NCI-H1105 treated with DMSO at 0.1 percent for 48 hours (cell line): ENCODE measurements at regions not wholly inside any gene's neighbourhood (a gene's known extent, or its start where the extent isn't known, plus 50 kb on each side); places are given as distances from the start of the nearest gene placed in this dataset.
"Not testable (repeated sequence)": the region's sequence is repeated elsewhere in the genome, so short reads cannot be mapped to it uniquely, and the experiment has no call there.

Experiments used
- DNase-seq: peaks from one replicate; lab custom pipeline; 2025; lab: John Stamatoyannopoulos, UW

- DNase-seq = no peak
These were observed 222.9 kb upstream of the FN1 start for GRCh38 chr2:215658635-215659305.

GRCh38 chr2:215657844-215658243, 222.0 kb upstream of the FN1 start:
- DNase-seq = no peak

DNA sequence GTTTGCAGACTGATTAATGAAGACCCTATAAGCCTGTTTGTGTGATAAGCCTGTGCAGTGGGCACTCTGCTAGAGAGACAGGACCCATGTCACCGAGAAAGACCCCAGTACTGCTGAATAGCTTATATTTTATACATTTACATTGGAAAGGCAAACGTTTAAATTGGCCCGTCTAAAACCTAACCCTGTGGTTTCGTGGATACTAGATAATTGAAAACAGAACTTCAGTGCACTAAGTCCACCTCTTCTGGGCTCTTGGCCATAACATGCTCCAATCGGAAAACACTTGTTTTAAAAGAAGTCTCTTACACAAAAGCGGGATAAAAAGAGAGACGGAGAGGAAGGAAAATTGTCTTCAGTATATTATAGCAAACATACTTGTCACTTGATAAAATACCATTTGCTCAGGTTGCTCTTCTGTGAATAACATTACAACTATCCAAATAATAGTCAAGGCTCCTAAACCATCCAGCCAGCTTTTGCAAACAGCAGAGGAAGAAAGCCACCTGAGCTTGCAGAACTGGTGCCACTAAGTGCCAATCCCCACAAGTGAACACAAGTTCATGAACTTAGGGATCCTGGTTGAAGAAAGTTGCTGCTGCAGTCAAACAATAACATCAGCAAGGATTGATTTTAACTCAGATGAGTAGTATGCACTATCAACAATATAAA, 218.4 kb upstream of the FN1 start:
- no peak for DNase-seq

DNA sequence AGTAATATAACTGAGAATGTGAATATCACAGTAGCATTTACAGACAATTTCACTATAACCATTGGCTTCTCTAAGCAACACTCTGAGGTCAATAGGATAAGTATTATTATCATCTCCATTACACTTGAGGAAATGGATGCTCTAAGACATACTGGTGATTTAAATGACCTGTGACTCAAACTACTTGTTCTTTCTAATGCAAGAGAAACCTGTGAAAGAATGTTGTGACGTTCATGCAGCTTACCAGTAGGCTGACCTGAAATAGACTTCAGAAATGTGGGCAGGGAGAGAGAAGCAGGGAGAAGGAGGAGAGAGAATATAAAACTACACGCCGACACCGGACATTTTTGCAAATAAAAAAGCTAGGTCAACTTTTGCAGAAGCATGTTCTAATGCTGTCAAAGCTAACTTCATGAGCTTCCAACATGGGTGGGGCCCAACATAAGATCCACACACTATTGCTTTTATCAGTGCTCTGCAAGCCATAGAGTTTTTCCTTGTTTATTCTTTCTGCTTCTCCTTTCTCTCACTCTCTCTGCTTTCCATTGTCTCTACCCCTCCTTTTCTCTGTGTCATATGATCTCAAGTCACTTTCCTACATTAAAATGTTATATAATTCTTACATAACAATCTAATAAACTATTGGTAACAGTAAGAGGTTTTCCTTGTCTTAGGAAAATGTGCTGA, 217.6 kb upstream of the FN1 start:
- no peak for DNase-seq

DNA sequence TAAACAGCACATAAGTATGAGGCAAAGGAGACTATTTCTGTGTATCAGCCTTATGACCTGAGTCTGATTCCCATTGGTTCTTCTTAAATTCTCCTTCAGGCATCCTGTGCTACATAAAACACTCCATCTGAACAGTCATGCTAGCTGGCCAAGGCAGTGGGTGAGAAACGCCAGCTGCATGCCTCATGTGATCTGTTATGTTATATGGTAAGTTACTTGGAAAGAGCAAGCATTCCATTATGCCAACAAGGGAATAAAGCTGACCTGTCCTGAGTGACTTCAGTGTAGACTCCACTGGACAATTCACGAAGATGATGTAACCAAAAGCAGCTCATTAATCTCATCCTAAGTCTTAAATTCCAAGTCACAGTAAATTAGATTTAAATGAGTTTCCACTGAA, 216.5 kb upstream of the FN1 start:
- no peak for DNase-seq

DNA sequence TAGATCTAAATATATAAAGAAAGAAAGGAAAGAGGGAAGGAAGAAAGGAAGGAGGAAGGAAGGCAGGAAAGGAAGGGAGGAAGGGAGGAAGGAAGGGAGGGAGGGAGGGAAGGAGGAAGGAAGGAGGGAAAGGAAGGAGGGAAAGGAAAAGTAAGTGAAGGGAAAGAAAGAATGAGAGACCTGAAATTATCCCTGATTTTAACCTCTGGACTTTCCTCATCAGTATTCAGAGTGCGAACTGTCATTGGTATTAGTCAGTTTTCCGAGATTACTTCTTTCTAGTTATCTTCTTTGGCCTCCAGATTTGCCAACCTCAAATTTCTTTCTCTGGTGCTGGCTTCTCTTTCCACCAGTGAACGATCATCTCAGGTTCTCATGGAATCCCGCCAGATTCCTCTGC, 215.5 kb upstream of the FN1 start:
- DNase-seq = no peak

DNA sequence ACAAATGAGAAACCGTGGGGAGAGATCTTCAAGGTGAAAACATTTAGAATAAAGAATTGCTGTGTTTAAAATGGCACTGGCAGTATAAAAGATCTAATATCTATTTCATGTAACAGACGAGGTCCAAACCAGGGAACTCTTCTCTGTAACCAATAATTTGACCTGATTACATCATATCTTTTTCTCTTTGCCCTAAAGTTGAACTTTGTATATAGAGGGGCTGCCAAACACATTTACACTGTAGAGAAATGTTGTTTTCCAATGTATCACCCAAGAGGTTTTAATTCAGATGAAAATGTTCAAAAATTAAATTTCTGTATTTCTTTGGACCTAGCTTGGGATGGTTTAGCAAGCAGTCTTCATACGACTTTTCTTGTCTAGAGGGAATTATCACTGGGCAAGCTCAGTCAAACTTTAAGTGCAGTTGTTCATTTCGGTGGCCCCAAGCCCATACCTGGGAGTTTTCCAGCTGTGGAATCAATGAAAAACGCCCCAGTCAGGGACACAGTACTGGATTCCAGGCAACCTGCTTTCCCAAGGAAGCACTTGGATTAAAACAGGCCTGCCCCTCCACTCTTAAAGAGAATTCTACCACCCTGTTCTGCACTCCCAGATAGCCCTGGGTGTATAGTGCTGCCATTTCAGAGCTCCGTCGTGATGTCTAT, 208.5 kb upstream of the FN1 start:
- no peak for DNase-seq

- no peak for DNase-seq
These were observed 202.8 kb upstream of the FN1 start for GRCh38 chr2:215638687-215639086.

DNA sequence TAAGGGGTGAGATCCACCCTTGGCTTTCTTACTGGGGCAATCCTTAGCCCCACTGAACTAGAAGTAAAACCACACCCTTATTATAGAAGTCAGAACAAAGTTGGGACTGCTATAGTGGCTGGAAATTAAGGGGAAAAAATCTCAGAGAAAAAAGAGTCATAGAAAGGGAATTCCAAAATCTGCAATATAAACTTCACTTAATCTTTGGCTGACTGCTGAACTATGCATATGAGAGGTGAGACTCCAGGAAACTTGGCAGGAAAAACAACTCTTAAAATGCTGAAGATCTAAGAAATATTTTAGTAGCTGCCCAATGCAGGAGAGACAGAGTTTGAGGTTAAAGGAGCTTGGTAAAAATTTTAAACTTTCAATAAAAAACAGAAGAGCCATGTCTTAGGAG, 201.8 kb upstream of the FN1 start:
- no peak for DNase-seq

DNA sequence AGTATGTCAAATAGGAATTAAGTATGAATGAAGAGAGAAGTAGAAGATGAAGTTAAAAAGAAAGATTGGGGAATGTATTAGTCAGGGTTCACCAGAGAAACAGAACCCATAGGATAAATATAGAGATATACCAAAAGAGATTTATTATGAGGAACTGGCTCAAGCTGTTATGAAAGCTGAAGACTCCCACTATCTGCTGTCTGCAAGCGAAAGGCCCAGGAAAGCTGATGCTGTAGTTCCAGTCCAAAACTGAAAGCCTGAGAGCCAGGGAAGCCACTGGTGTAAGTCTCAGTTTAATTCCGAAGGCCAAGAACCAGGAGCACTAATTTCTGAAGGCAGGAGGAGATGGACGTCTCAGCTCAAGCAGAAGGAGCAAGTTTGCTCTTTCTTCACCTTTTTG, 200.9 kb upstream of the FN1 start:
- DNase-seq = no peak

DNA sequence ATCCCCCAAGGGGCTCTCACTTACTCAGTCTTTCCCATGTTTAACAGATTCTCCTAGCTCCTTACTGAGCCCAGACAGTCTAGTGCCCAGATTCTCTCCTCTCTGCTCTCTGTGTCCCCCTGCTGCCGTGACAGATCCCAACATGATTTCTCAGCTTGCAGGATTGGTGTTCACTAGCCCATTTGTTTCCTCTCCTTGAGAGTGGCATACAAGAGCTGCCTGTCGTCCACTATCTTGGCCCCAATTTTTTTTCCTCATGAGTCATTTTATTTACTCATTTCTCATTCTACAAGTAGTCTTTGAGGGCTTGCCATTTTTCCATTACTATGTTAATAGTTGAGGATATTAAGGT, 199.9 kb upstream of the FN1 start:
- no peak for DNase-seq

- no peak for DNase-seq
These were observed 199.4 kb upstream of the FN1 start for GRCh38 chr2:215635071-215635787.

DNA sequence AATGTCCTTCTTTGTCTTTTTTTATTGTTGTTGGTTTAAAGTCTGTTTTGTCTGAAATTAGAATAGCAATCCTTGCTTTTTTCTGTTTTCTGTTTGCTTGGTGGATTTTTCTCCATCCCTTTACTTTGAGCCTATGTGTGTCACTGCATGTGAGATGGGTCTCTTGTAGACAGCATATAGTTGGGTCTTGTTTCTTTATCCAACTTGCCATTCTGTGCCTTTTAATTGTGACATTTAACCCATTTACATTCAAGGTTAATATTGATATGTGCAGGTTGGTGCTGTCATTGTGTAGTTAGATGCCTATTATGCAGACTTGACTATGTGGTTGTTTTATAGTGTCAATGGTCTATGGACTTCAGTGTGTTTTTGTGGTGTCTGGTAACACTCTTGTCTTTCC, 197.5 kb upstream of the FN1 start:
- no peak for DNase-seq

- DNase-seq = no peak
These were observed 195.8 kb upstream of the FN1 start for GRCh38 chr2:215631696-215632095.

- DNase-seq = not testable (repeated sequence)
These were observed 194.9 kb upstream of the FN1 start for GRCh38 chr2:215630796-215631195.

DNA sequence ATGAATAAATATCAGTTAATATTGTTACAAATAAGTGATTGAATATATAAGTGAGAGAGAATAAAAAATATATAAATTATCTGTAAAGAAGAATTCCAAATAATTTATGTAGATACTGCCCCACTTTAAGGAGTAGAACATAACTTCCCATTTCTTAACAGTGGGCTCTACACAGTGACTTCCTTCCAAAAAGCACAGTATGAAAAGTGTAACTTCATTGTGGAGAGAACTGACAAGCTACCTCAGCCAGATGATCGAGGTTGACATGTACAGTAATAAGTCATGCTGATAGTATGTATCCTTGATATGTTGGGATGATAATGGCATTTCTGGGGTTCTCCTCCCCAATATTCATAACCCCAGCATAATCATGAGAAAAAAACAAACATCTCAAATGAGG, 191.9 kb upstream of the FN1 start:
- DNase-seq = no peak

GRCh38 chr2:215626812-215627281, 191.0 kb upstream of the FN1 start:
- no peak for DNase-seq

GRCh38 chr2:215626063-215626462, 190.2 kb upstream of the FN1 start:
- DNase-seq = no peak

DNA sequence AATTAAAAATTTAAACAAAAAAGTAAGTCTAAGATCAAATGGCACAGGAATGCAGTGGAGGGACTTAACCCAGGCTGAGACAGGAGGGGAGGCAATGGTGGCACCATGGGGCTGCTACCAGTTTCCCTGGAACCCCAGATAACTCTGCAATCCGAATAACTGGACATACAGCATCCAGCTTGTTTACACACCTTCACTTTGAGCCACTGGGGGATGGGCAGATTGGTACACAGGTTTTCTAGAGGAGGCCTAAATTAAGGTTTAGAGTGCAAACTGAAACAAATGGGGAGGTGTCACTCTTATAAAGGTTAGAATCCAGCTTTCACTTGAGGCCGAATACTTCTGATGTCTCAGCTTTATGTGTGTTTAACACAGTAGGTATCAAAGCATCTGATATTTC, 189.3 kb upstream of the FN1 start:
- DNase-seq = no peak

GRCh38 chr2:215624423-215624829, 188.6 kb upstream of the FN1 start:
- no peak for DNase-seq

- no peak for DNase-seq
These were observed 187.0 kb upstream of the FN1 start for GRCh38 chr2:215622837-215623236.

DNA sequence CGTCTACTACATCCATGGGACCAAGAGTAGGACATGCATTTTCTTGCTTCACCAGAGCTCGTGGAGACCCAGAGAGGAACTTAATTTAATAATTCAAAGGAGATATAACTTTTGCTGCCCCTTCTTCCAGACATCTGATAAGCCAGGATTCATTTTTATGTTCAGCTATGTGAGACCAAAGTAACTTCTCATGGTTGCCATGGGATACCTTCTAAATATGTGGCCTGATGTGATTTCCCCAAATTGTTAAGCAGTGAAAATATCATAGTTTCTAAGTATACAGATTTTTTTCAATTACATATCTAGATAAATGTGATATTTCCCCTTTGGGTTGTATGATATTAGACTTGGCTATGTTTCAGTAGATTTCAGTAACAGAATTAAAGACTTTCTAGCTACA, 185.5 kb upstream of the FN1 start:
- no peak for DNase-seq
